ENCODE measurements at regions not wholly inside any gene's neighbourhood (a gene's known extent, or its start where the extent isn't known, plus 50 kb on each side); places are given as distances from the start of the nearest gene placed in this dataset.
"Not testable (repeated sequence)": the region's sequence is repeated elsewhere in the genome, so short reads cannot be mapped to it uniquely, and the experiment has no call there.

- DNase-seq (ENCODE audit: low read depth, low spot score): no peak
Measured at GRCh38 chr6:781350-781961, 88.5 kb upstream of the EXOC2 start.

DNA sequence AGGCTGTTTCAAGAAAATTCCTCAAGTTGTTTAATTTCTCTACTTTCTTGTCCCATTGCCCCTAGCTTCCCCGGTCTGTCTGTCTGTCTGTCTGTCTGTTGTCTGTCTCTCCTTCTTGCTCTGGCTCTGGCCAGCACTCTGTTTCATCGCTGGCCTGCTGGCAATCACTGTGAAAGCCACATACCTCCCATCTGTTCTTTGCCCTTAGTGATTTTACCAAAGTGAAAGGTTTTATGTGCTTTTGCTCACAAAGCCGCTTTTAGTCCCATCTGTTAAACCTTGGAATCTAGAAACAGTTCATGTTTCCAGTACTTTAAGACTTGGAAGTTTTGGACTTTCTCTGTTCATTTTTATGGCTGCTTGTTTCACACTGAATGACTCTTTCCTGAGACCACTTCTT is 87.8 kb upstream of the EXOC2 start:
- no peak for DNase-seq (ENCODE audit: low read depth, low spot score)

GRCh38 chr6:776951-777350 is 84.0 kb upstream of the EXOC2 start:
- DNase-seq (ENCODE audit: low read depth, low spot score): no peak

- DNase-seq (ENCODE audit: low read depth, low spot score): no peak
Measured at GRCh38 chr6:776528-776931, 83.6 kb upstream of the EXOC2 start.

DNA sequence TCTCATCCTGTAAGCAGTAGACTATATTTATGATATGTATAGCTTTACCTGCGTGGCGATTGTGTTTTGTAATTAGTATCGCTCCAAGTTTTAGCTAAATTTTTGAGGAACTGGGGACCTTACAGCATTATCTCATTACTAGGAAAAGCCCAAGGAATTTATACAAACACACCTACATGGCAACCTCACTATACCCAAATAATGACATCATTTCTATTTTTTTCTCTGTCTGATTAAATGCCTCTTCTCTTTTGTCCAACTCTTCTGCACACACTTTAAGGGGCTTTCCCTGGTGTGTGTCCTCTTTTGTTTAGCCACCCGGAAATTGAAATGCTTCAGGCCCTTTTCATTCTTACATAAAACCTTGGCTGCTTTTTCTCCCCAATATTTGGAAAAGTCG is 82.9 kb upstream of the EXOC2 start:
- no peak for DNase-seq (ENCODE audit: low read depth, low spot score)

DNA sequence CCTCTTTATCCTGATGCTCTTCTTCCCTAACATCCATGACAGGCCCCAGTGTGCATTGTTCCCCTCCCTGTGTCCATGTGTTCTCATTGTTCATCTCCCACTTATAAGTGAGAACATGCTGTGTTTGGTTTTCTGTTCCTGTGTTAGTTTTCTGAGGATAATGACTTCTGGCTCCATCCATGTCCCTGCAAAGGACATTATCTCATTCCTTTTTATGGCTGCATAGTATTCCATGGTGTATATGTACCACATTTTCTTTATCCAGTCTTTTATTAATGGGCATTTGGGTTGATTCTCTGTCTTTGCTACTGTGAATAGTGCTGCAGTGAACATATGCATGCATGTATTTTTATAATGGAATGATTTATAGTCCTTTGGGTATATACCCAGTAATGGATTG is 78.7 kb upstream of the EXOC2 start:
- DNase-seq (ENCODE audit: low read depth, low spot score): not testable (repeated sequence)

GRCh38 chr6:767755-768512 is 75.0 kb upstream of the EXOC2 start:
- DNase-seq (ENCODE audit: low read depth, low spot score): no peak

GRCh38 chr6:766625-767024 is 73.7 kb upstream of the EXOC2 start:
- no peak for DNase-seq (ENCODE audit: low read depth, low spot score)

DNA sequence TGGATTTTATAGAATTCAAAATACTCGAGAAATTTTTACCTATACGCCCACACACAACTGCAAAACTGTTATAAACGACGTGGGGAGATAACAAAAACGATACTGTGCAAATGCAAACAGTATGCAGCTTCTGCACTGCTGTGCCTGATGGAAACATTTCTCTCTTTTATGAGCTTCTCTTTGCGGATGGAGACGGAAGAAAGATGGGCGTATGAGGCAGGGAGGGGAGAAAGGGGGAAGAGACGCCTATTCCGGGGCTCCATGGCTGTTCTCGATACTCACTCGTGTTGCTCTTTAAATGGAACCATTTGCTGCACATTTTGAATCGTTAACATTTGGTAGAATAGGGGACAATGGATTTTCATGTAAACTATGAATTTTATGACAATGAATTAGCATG is 69.1 kb upstream of the EXOC2 start:
- no peak for DNase-seq (ENCODE audit: low read depth, low spot score)

- DNase-seq (ENCODE audit: low read depth, low spot score): no peak
Measured at GRCh38 chr6:760982-761955, 68.3 kb upstream of the EXOC2 start.

DNA sequence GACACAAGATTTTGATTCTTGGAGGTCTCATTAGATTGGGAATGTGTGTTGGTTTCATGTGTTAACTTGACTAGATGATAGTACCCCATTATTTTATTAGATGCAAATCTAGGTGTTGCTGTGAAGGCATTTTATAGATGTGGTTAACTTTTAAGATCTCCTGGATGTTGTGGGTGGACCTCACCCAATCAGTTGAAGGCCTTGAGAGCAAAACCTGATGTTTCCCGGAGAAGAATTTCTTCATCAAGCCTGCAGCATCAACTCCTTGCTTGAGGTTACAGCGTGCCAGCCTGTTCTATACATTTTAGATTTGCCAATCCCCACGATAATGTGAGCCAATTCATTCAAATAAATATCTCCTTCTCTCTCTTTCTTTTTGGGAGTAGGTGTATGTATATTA is 66.8 kb upstream of the EXOC2 start:
- no peak for DNase-seq (ENCODE audit: low read depth, low spot score)

DNA sequence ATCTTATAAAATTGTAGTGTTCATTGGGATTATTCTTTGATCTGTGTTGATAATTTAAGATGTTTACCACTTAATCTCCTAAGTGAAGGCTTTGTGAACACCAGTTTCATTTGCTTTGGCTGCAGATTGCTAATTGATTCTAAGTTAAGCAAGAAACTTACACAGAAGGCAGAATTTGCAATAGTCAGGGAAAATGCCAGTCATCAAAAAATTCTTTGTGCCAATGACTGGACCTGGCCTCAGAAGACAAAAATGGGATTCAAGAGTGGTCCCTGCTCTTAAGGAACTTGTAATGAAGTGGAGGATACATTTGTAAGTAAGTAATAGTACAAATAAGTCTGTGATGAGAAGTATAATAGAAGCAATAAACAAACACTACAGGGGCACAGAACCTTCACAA is 63.3 kb upstream of the EXOC2 start:
- no peak for DNase-seq (ENCODE audit: low read depth, low spot score)

GRCh38 chr6:754202-754601 is 61.3 kb upstream of the EXOC2 start:
- DNase-seq (ENCODE audit: low read depth, low spot score): no peak

DNA sequence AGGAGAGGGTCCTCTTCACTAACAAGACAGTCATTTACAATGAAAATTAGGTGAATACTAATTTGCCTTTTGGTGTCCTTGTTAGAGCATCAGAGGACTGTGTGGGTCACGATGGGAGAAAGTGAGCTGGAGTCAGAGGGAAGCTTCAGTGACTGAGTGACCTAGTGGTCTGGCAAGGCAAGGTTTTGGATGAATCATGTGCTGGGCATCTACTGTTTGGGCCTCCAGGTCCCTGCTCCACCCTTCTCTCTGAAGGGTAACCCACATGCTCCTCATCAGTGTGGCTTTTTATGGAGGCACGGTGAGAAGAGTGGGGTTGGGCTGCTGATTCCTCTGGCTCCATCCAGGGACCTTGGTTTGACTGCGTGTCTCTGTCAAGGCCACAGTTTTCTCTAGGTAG is 60.5 kb upstream of the EXOC2 start:
- DNase-seq (ENCODE audit: low read depth, low spot score): no peak

GRCh38 chr6:752438-752837 is 59.5 kb upstream of the EXOC2 start:
- DNase-seq (ENCODE audit: low read depth, low spot score): no peak

- DNase-seq (ENCODE audit: low read depth, low spot score): no peak
Measured at GRCh38 chr6:751765-752164, 58.8 kb upstream of the EXOC2 start.

- DNase-seq (ENCODE audit: low read depth, low spot score): no peak
Measured at GRCh38 chr6:747921-748320, 55.0 kb upstream of the EXOC2 start.

DNA sequence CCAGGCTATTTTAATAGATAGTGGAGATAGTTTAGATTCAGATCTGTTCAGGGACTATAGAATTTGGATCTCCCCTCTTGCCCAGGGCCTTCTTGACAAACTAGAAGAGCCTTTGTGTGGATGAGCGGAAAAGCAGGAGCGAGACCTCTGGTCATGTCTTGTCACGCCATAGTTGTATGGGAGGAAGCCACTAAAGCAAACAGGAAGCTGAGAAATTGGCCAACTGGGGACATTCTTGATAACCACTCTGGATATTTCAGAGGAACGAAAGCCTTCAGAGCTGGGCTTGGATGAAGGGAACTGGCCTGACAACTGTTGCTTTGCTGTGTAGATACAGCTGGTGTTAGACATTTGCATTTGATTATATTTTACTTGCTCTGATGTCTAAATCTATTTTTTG is 54.1 kb upstream of the EXOC2 start:
- DNase-seq (ENCODE audit: low read depth, low spot score): no peak

- no peak for DNase-seq (ENCODE audit: low read depth, low spot score)
Measured at GRCh38 chr6:744666-745353, 51.9 kb upstream of the EXOC2 start.

DNA sequence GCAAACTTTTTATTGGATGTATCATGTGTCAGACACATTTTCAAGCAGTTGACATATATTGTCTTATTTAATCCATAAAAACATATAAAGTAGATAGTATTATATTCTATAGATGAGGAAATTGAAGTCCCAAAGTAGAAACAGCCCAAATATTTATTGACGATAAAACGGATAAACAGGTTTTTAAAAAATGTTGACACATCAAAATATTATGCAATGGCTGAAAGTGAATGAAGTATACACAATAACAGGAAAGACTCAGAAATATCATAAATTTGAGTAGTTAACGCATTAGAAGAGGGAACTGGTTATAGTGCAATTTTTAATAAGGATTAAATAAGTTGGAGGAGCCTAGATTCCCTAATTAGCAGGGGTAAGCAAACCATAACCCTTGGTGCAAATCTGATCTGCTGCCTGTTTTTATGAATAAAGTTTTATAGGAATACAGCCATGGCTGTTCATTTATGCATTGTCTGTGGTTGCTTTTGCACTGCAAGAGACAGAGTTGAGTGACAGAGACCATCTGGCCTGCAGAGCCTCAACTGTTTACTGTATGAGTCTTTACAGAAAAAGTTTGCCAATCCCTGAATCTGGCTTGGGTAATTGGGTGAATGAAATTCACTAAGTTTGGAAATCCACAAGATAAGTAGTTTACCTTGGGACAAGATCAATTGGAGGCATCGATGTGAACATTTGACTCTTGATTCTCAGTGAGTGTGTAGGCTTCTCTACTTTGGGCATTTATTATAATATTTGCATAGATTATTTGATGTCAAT is 50.6 kb upstream of the EXOC2 start:
- no peak for DNase-seq (ENCODE audit: low read depth, low spot score)
